Left kidney (tissue), 1 donor: ENCODE measurements at regions not wholly inside any gene's neighbourhood (a gene's known extent, or its start where the extent isn't known, plus 50 kb on each side); places are given as distances from the start of the nearest gene placed in this dataset.

Experiments
- DNase-seq: peaks from one replicate; pipeline ENCODE4 v3.0.0-alpha.2; 2013

GRCh38 chr2:107235491-107236254 is 349.7 kb upstream of the ST6GAL2 start:
- DNase-seq = no peak

- DNase-seq = no peak
These were observed 356.8 kb upstream of the ST6GAL2 start for GRCh38 chr2:107242811-107243210.

DNA sequence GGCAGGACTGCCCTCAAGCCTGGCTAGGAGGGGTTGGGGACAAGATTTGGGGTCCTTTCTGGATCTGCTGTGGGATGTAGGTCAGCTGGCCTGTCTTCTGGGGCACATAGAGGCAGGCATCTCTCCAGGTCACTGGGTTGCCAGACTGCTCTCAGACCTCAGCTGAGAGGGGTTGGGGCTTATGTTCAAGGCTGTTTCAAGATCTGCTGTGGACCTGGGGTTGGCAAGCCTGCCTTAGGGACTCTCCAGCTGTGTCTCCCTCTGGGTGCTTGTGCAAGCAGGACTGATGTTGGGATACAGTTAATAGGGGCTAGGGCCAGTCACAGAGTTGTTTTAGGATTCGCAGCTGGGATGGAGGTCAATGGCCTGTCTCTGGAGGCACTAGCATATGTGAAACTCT is 363.0 kb upstream of the ST6GAL2 start:
- no peak for DNase-seq

DNA sequence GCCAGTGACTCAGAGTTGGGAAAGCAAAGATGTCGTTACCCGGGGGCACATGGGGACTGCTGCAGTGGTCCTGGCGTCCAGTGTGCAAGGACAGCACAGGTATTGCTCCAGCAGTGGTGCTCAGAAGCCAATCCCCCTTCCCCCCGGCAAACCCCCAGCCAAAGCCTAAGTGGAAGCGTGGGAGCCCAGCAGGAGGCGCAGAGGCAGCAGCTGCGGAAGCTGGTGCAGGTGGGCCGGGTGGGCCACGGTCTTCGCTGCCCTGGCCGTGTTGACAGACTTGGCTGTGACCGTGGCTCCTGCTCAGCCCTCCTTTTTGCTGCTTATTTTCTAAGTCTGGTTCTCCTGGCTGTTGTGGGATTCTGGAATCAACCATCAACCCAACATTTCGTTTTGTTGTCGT is 369.8 kb upstream of the ST6GAL2 start:
- DNase-seq = no peak

GRCh38 chr2:107258531-107259407 is 372.8 kb upstream of the ST6GAL2 start:
- no peak for DNase-seq

DNA sequence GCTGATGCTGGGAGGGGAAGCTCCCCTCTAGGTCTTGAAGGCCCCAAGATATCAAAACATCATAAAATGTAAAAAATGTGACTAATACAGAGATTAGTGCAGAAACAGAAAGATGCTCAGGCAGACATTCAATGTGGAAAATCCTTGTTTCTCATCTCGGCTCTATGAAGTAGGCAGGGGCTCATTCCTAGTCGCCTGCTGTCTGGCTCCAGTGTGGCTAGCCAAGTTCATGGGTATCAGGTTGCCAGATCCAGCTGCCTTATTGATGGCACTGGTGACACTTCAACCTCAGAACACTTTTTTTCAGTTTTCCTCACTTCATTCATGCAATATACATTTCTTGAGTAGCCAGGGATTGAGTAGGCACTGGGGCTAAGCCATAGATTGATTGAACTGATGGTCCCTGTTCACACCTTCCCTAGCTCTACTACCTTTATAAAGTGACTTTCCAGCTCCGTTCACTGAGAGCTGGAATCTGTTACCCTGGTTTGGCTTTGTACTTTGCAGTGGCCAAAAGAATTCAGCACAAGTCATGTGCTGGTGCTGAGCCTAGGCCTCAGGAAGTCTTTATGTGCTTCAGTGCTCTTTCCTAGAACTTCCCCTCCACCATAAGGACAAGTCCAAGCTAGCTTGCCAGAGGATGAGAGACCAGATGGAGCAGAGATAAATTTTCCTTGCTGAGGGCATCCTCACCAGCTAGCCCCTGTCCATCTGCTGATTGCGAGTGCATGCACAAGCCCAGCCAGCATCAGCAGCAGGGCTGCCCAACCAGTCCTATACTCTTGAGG is 373.6 kb upstream of the ST6GAL2 start:
- DNase-seq = no peak

DNA sequence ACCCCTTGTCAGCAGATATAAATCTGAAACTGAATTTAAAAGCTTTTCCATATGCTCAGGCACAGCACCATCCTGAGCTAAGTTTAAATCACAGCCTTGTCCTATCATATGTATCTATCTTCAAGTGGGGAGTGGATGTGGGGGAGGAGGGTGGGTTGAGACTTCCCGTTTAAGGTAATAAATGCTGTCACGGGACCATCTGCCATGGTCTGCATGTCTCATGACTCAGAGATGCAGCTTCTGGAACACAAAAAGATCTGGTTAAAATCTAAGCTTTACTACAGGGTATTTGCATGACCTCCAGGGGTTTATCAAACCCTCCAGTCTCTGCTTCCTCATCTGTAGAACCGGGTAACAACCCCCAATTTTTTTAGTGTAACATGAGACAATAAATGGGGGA is 377.7 kb upstream of the ST6GAL2 start:
- DNase-seq = no peak

DNA sequence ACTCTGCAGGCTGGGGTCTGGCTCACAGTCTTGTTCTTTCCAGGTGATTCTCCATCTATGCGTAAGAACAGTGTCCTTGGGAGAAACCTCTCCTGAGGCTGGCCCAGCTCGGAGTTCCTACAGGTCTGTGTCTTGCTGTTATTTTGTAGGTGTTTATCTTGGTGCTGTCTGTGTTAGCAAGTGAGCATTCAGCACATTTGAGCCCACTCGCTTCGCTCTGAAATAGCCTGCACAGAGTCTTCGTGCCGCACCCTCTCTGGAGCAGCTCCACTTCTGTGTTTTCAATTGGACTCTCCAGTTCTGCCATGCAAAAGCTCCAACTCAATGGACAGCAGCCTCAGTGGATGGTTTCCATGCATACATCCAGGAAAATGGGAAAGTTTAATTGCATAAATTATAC is 378.2 kb upstream of the ST6GAL2 start:
- no peak for DNase-seq

GRCh38 chr2:107266555-107266954 is 380.6 kb upstream of the ST6GAL2 start:
- no peak for DNase-seq

DNA sequence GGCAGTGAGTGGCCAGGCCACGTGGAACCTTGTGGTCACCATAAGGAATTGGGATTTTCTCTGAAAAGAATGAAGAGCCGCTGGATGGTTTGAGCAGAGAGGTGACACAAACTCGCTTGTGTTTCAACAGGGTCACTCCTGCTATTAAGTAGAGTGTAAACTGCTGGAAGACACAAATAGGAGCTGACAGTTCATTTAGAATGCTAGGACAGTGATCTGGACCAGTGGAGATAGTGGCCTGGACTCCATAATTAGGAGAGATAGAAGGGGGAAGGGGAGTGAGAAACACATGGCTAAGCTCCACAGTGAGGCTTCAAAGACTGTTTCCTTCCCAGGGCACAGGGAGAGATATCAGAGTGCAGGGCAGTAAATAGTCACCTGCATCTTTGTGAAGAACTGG is 381.1 kb upstream of the ST6GAL2 start:
- DNase-seq = no peak

- no peak for DNase-seq
These were observed 390.1 kb upstream of the ST6GAL2 start for GRCh38 chr2:107276034-107276433.

DNA sequence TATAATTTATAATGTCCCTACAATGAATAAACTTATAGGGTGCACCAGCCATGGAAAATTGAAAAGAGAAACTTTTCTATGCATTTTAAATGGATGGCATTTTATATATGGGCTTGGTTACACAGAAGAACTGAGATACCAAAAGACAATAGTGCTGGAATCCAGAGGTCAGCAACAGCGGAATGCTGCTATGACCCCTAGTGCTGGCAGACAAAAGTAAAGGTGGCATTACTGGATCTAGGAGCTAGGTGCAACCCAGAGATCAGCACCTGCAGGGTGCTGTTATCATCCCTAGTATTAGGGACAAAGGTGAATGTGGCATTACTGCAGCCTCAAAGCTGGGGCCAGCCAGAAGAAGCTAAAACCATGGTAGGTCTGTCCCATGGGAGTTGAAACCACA is 392.7 kb upstream of the ST6GAL2 start:
- no peak for DNase-seq

DNA sequence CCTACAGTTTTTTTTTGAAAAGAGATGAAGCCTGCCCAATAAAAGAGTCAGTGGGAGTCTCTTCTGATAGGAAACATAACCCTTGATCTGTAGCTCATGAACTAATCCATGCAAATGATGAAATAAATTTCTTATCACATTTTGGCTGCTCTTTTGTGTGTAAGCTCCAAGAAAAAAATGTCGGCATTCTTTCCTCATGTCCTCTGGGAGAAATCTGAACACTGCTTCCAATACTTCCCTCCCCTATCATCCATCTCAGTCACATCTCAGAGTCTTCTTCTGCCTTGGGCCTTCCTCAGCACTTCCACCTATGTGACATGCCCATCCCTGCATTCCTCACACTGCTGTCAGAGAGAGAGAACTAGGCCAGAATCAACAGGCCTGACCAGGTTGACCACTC is 395.7 kb upstream of the ST6GAL2 start:
- no peak for DNase-seq

DNA sequence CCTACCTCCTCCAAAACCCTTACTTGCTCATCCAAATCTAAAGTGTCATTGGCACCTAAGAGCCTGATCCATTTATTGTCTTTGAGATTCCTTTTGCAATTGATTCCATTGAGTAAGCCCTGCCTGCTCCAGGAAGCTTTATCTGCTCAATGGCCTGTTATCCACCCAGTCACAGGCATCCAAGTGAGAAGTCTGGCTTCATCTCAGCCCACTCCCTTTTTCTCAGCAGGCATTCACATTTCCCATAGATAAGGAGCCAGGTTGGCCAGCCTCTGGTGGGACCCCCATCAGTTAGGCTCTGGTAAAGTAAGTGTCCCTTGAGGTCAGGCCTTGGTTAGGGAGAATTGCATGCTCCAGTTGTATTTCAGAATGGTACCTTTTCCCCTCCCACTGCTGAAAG is 396.2 kb upstream of the ST6GAL2 start:
- no peak for DNase-seq

GRCh38 chr2:107285621-107286299 is 399.8 kb upstream of the ST6GAL2 start:
- no peak for DNase-seq

- no peak for DNase-seq
These were observed 404.1 kb upstream of the ST6GAL2 start for GRCh38 chr2:107290041-107290440.

GRCh38 chr2:107303964-107304363 is 418.0 kb upstream of the ST6GAL2 start:
- no peak for DNase-seq

- no peak for DNase-seq
These were observed 420.0 kb upstream of the ST6GAL2 start for GRCh38 chr2:107305966-107306365.

- DNase-seq = no peak
These were observed 420.9 kb upstream of the ST6GAL2 start for GRCh38 chr2:107306881-107307280.

- no peak for DNase-seq
These were observed 422.9 kb upstream of the ST6GAL2 start for GRCh38 chr2:107308835-107309234.

DNA sequence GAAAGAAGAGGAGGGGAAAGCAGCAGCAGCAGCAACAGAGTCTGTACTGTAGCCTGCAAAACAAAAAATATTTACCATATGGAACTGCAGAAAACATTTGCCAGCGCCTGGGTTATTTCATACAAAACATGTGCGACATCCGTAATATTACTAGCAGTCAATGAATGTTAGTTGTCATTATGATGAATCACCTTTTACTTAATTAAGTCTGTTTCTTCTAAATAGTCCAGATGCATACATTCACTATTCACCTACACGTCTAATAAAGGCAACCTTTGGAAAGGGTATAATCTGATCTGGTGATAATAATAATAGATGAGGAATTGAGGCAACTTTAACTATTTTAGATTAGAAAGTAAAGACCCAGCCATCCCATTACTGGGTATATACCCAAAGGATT is 426.3 kb upstream of the ST6GAL2 start:
- no peak for DNase-seq

GRCh38 chr2:107313316-107313715 is 427.3 kb upstream of the ST6GAL2 start:
- DNase-seq = no peak
